ENCODE measurements at regions not wholly inside any gene's neighbourhood (a gene's known extent, or its start where the extent isn't known, plus 50 kb on each side); places are given as distances from the start of the nearest gene placed in this dataset.

DNA sequence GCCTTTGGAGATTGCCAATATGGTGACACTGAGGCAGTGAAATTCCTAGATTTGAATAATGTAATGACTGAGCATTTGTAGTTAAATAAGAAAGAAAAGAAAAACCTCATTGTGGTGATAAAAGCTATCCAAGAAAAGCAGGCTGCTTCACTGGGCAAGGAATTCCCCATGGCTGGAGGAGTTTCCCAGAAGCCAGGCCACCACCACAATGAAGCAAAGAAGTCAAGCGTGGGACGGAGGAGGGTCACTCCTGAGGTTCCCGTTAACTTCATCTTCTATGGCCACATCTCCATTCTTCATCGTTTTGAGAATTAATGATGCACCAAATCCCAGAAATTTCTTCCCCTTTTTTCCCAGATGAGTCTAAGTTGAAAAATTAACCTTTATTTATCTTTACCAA lies 185.8 kb upstream of the BCL6 start:
- Histone ChIP-seq H4K20me1 (ENCODE audit: insufficient read depth, low read length) (no peaks in the 10 kb centered on the region), H3K4me1 (ENCODE audit: control insufficient read depth, insufficient read depth, low read length) (peaks cover 7% of the 10 kb centered on the region), H3K27me3 (ENCODE audit: control insufficient read depth, insufficient read depth, low read length) (peaks cover 3% of the 10 kb centered on the region; the same call in 1 of the 2 replicates), H3K4me3 (ENCODE audit: insufficient read depth, low read depth, low read length) (no peak overlapping the region), H3K79me1 (ENCODE audit: low read depth in 1 of 2, low read length in 2 of 2) (no peaks in the 10 kb centered on the region), H3K27ac (ENCODE audit: insufficient read depth, low read length) (no peak overlapping the region), H2AK9ac (replicated peaks; ENCODE audit: low read depth, low read length, poor library complexity) (no peak overlapping the region), H2BK120ac (ENCODE audit: low read depth, low read length) (no peak overlapping the region), H2AK5ac (ENCODE audit: low read depth, low read length) (no peak overlapping the region; the same call in 1 of the 2 replicates), H2AFZ (replicated peaks; ENCODE audit: low read length, poor library complexity) (no peak overlapping the region), H4K8ac (ENCODE audit: low read depth in 2 of 2, low read length in 2 of 2) (no peak overlapping the region), H3K56ac (ENCODE audit: extremely low read depth, insufficient read depth, low read length) (no peak overlapping the region), H3K9ac (ENCODE audit: low read depth, low read length) (no peak overlapping the region), H2BK15ac (ENCODE audit: low read depth, low read length) (no peak overlapping the region), H3K18ac (ENCODE audit: low read depth, low read length) (no peak overlapping the region), H3K9me3 (ENCODE audit: control insufficient read depth, insufficient read depth, low read length) (no peaks in the 10 kb centered on the region), H3K9me1 (ENCODE audit: insufficient read depth, low read length) (no peaks in the 10 kb centered on the region), H3K23ac (ENCODE audit: low read depth, low read length) (no peak overlapping the region), H3K36me3 (ENCODE audit: control insufficient read depth, insufficient read depth, low read length) (no peaks in the 10 kb centered on the region), H3K14ac (replicated peaks; ENCODE audit: low read depth, low read length) (no peak overlapping the region), H4K5ac (ENCODE audit: low read depth, low read length) (no peak overlapping the region), H4K91ac (ENCODE audit: insufficient read depth, low read depth, low read length) (no peak overlapping the region), H2BK5ac (ENCODE audit: low read depth, low read length, poor library complexity, severe bottlenecking) (no peak overlapping the region), H3K4ac (ENCODE audit: low read depth, low read length) (no peak overlapping the region), H3K4me2 (ENCODE audit: low read depth, low read length) (no peak overlapping the region), H2BK20ac (ENCODE audit: low read depth, low read length) (no peak overlapping the region)
- dilution Hi-C loops (cut with HindIII; ENCODE audit: low sequenced_read_pairs, unreplicated experiment) = no loop called here
- POLR2A ChIA-PET (ENCODE audit: unreplicated experiment) = no interaction called here
- DNase-seq (no peak), ATAC-seq (ENCODE audit: low read depth) (no peak)
- 86% methylated on average over 1 of the region's 4 CpGs; no CpG with 5 or more reads in 1 of the 2 experiments for WGBS, 2 experiments (ENCODE audit: extremely low coverage in 2 of 2, insufficient read length in 1 of 2)
- TF ChIP-seq MAFK (IDR thresholded peaks at IDR 0.05; ENCODE audit: low read depth, low read length) = no peak
- no peak for TF ChIP-seq RCOR1 (IDR thresholded peaks at IDR 0.05; ENCODE audit: insufficient replicate concordance, low read length)
- no peak for TF ChIP-seq CHD1 (IDR thresholded peaks at IDR 0.05; ENCODE audit: low read depth, low read length)
- TF ChIP-seq RAD21 (IDR thresholded peaks at IDR 0.05; ENCODE audit: low read length) = no peak
- intact Hi-C loops (cut with micrococcal nuclease) = no loop called here
- BruUV-seq (replicated peaks) = no TSS peak
- CTCF ChIA-PET = no interaction called here
- in situ Hi-C loops (cut with MboI; ENCODE audit: low sequenced_read_pairs) = no loop called here

Data from IMR-90 (cell line).